ENCODE measurements at regions not wholly inside any gene's neighbourhood (a gene's known extent, or its start where the extent isn't known, plus 50 kb on each side); places are given as distances from the start of the nearest gene placed in this dataset.

GRCh38 chr5:56492812-56493211 lies 259.7 kb upstream of the ANKRD55 start:
- Mint-ChIP-seq H3K36me3 (ENCODE audit: low read depth) (no peaks in the 10 kb centered on the region), H3K9me3 (no peaks in the 10 kb centered on the region), H3K4me3 (no peak overlapping the region), H3K27ac (no peak overlapping the region), H3K4me1 (peaks cover 17% of the 10 kb centered on the region), H3K27me3 (no peaks in the 10 kb centered on the region)
- DNase-seq: no peak
- CTCF ChIA-PET: interaction anchor here (1.0 kb wide), 1 partner anchor 11 kb away, joined by 3 read pairs; no protein-coding TSS in a partner anchor
- ATAC-seq (ENCODE audit: low read depth): no peak
- POLR2A ChIA-PET: interaction anchor here (0.5 kb wide), 1 partner anchor 336 kb away, joined by 3 read pairs; no protein-coding TSS in a partner anchor
- no peak for TF ChIP-seq CTCF (IDR thresholded peaks at IDR 0.05)
- intact Hi-C loops (cut with micrococcal nuclease): no loop called here

- peaks cover 3% of the 10 kb centered on the region for H3K9me3 Mint-ChIP-seq
- DNase-seq: no peak
- no peaks in the 10 kb centered on the region for H3K36me3 Mint-ChIP-seq (ENCODE audit: low read depth)
- POLR2A ChIA-PET: no interaction called here
- no peaks in the 10 kb centered on the region for H3K27me3 Mint-ChIP-seq
- H3K4me1 Mint-ChIP-seq: peaks cover 11% of the 10 kb centered on the region
- ATAC-seq (ENCODE audit: low read depth): no peak
- no peak for TF ChIP-seq CTCF (IDR thresholded peaks at IDR 0.05)
- CTCF ChIA-PET: no interaction called here
- no peak overlapping the region for H3K27ac Mint-ChIP-seq
- intact Hi-C loops (cut with micrococcal nuclease): no loop called here
- H3K4me3 Mint-ChIP-seq: no peak overlapping the region
Measured at GRCh38 chr5:56490971-56491468, 257.9 kb upstream of the ANKRD55 start.

GRCh38 chr5:56489272-56489671 lies 256.1 kb upstream of the ANKRD55 start:
- no peaks in the 10 kb centered on the region for H3K27me3 Mint-ChIP-seq
- DNase-seq (no peak), ATAC-seq (ENCODE audit: low read depth) (no peak)
- CTCF ChIA-PET: no interaction called here
- no peak overlapping the region for H3K4me3 Mint-ChIP-seq
- no peaks in the 10 kb centered on the region for H3K36me3 Mint-ChIP-seq (ENCODE audit: low read depth)
- H3K27ac Mint-ChIP-seq: no peak overlapping the region
- H3K9me3 Mint-ChIP-seq: peaks cover 3% of the 10 kb centered on the region
- POLR2A ChIA-PET: no interaction called here
- H3K4me1 Mint-ChIP-seq: peaks cover 8% of the 10 kb centered on the region
- TF ChIP-seq CTCF (IDR thresholded peaks at IDR 0.05): no peak
- intact Hi-C loops (cut with micrococcal nuclease): loop anchor here (10.0 kb wide), 1 partner anchor 554 kb away; no protein-coding TSS in a partner anchor

GRCh38 chr5:56487528-56488115 lies 254.5 kb upstream of the ANKRD55 start:
- TF ChIP-seq CTCF (IDR thresholded peaks at IDR 0.05): no peak
- Mint-ChIP-seq H3K27ac (no peak overlapping the region), H3K36me3 (ENCODE audit: low read depth) (no peaks in the 10 kb centered on the region), H3K4me1 (peaks cover 6% of the 10 kb centered on the region), H3K9me3 (peaks cover 3% of the 10 kb centered on the region), H3K27me3 (no peaks in the 10 kb centered on the region), H3K4me3 (no peak overlapping the region)
- ATAC-seq (ENCODE audit: low read depth) (no peak), DNase-seq (no peak)
- intact Hi-C loops (cut with micrococcal nuclease): loop anchor here (10.0 kb wide), 1 partner anchor 553 kb away; no protein-coding TSS in a partner anchor
- CTCF ChIA-PET: no interaction called here
- POLR2A ChIA-PET: no interaction called here

- Mint-ChIP-seq H3K27me3 (no peaks in the 10 kb centered on the region), H3K9me3 (peaks cover 3% of the 10 kb centered on the region), H3K27ac (peak overlapping the region; percentile 92), H3K4me1 (peaks cover 45% of the 10 kb centered on the region), H3K36me3 (ENCODE audit: low read depth) (no peaks in the 10 kb centered on the region), H3K4me3 (peak overlapping the region; percentile 88)
- POLR2A ChIA-PET: interaction anchor here (0.7 to 4.6 kb wide), 7 partner anchors 69 to 579 kb away, joined by 3 to 50 read pairs (median 5); no protein-coding TSS in a partner anchor
- intact Hi-C loops (cut with micrococcal nuclease): loop anchor here (1.0 to 10.0 kb wide), 8 partner anchors 67 to 548 kb away; no protein-coding TSS in a partner anchor
- CTCF ChIA-PET: interaction anchor here (1.0 to 4.2 kb wide), 8 partner anchors 10 to 356 kb away, joined by 3 to 20 read pairs (median 4); no protein-coding TSS in a partner anchor
- ATAC-seq (ENCODE audit: low read depth) (peak; percentile 64), DNase-seq (no peak)
- no peak for TF ChIP-seq CTCF (IDR thresholded peaks at IDR 0.05)
Measured at GRCh38 chr5:56482363-56482762, 249.2 kb upstream of the ANKRD55 start.

Data from activated B cell treated with CpG ODN at 0.5 μM for 24 hours (primary cell).